ENCODE measurements at regions not wholly inside any gene's neighbourhood (a gene's known extent, or its start where the extent isn't known, plus 50 kb on each side); places are given as distances from the start of the nearest gene placed in this dataset.

DNA sequence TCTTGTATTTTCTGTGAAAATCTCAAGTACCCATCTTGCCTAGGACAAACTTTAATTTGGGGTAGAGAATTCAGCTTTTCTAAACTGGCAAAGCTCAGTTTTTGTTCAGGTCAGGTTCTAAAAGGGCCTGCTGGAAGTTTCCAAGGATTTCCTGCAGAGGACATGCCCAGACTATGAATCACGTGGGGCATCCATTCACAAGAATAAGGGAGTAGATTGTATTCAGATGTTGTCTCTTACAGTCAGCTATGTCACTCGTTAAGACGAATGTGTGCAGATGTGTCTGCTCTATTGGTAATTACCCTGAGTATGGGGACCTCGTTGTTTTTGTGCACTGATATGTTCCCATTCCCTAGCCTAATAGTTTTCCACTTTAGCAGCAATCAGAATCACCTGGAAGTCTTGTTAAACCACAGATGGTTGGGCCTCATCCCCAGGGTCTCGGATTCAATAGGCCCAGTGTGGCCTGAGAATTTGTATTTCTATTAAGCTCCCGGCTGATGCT is 81.0 kb upstream of the ITPRID1 start:
- no peak overlapping the region for H3T11ph ChIP-seq (ENCODE audit: low read length)
- H3K9me3 ChIP-seq (ENCODE audit: control insufficient read depth, low read depth, low read length) = no peaks in the 10 kb centered on the region
- no peak overlapping the region for H3K14ac ChIP-seq (ENCODE audit: insufficient read depth, low read length)
- H3K9me3 Mint-ChIP-seq = no peaks in the 10 kb centered on the region
- H3K4ac ChIP-seq (ENCODE audit: low read depth, low read length) = no peak overlapping the region
- WGBS (ENCODE audit: extremely low coverage, insufficient read length, low lambda C conversion rate) = no CpG with 5 or more reads among the region's 6 CpGs
- no peak overlapping the region for H3K4me3 Mint-ChIP-seq
- H3K27me3 ChIP-seq (ENCODE audit: insufficient read depth, low read length) = no peaks in the 10 kb centered on the region
- no peak overlapping the region for H2AK5ac ChIP-seq (ENCODE audit: insufficient read length, low read length)
- H3K23me2 ChIP-seq (ENCODE audit: insufficient read length, low read depth, low read length, poor library complexity, severe bottlenecking) = no peaks in the 10 kb centered on the region
- H3K36me3 Mint-ChIP-seq (ENCODE audit: insufficient read depth in 1 of 3, low read depth in 3 of 3) = no peaks in the 10 kb centered on the region
- H4K5ac ChIP-seq (ENCODE audit: insufficient read length, low read depth, low read length) = no peak overlapping the region
- no peak overlapping the region for H2BK5ac ChIP-seq (ENCODE audit: insufficient read length, low read length)
- no peak overlapping the region for H3K27ac ChIP-seq (ENCODE audit: insufficient read length, low read depth, low read length)
- H3K4me2 ChIP-seq (ENCODE audit: insufficient read depth, insufficient read length, low read length) = no peak overlapping the region
- no peak overlapping the region for H3K56ac ChIP-seq (ENCODE audit: insufficient read length, low read depth, low read length)
- no peak overlapping the region for H2BK12ac ChIP-seq (ENCODE audit: insufficient read length, low read depth, low read length)
- H3K18ac ChIP-seq (ENCODE audit: insufficient read length, low read depth, low read length) = no peak overlapping the region
- H4K91ac ChIP-seq (ENCODE audit: insufficient read length, low read depth, low read length) = no peak overlapping the region
- H3K27ac Mint-ChIP-seq = no peak overlapping the region
- no peaks in the 10 kb centered on the region for H3K79me1 ChIP-seq (ENCODE audit: insufficient read depth, low read depth, low read length, poor library complexity, severe bottlenecking)
- no peak overlapping the region for H2AFZ ChIP-seq (ENCODE audit: low read length)
- H2BK15ac ChIP-seq (ENCODE audit: low read depth, low read length) = no peak overlapping the region
- no peak overlapping the region for H2BK20ac ChIP-seq (ENCODE audit: low read depth, low read length, poor library complexity, severe bottlenecking)
- H3K4me1 Mint-ChIP-seq = peaks cover 0 to 6% of the 10 kb centered on the region in 2 experiments; a peak in 2 of 4 replicates
- H3K9ac ChIP-seq (ENCODE audit: extremely low read depth, insufficient read length, low read length) = no peak overlapping the region
- H3K4me1 ChIP-seq (ENCODE audit: insufficient read depth, low read length) = no peaks in the 10 kb centered on the region
- H3K23ac ChIP-seq (ENCODE audit: insufficient read length, low read depth, low read length) = no peak overlapping the region
- no peak for TF ChIP-seq CTCF (conservative IDR thresholded peaks at IDR 0.05)
- DNase-seq = no peak
- H4K8ac ChIP-seq (replicated peaks; ENCODE audit: insufficient read length, low read depth, low read length) = no peak overlapping the region
- H4K20me1 ChIP-seq (ENCODE audit: control insufficient read depth, insufficient read depth, insufficient read length) = no peaks in the 10 kb centered on the region
- H3K79me2 ChIP-seq (ENCODE audit: insufficient read depth, low read length) = no peaks in the 10 kb centered on the region
- H2BK120ac ChIP-seq (ENCODE audit: low read depth, low read length, poor library complexity, severe bottlenecking) = no peak overlapping the region
- no peaks in the 10 kb centered on the region for H3K27me3 Mint-ChIP-seq (ENCODE audit: low read depth)
